HG03103 (cell line): ENCODE measurements at regions not wholly inside any gene's neighbourhood (a gene's known extent, or its start where the extent isn't known, plus 50 kb on each side); places are given as distances from the start of the nearest gene placed in this dataset.
"Not testable (repeated sequence)": the region's sequence is repeated elsewhere in the genome, so short reads cannot be mapped to it uniquely, and the experiment has no call there.

Experiments used
- ATAC-seq: cut with Tn5 transposase; IDR thresholded peaks from one replicate; pipeline ENCODE4 v1.9.1; 2021; ENCODE audit warnings: low read depth; ENCODE audit not compliant: unreplicated experiment

DNA sequence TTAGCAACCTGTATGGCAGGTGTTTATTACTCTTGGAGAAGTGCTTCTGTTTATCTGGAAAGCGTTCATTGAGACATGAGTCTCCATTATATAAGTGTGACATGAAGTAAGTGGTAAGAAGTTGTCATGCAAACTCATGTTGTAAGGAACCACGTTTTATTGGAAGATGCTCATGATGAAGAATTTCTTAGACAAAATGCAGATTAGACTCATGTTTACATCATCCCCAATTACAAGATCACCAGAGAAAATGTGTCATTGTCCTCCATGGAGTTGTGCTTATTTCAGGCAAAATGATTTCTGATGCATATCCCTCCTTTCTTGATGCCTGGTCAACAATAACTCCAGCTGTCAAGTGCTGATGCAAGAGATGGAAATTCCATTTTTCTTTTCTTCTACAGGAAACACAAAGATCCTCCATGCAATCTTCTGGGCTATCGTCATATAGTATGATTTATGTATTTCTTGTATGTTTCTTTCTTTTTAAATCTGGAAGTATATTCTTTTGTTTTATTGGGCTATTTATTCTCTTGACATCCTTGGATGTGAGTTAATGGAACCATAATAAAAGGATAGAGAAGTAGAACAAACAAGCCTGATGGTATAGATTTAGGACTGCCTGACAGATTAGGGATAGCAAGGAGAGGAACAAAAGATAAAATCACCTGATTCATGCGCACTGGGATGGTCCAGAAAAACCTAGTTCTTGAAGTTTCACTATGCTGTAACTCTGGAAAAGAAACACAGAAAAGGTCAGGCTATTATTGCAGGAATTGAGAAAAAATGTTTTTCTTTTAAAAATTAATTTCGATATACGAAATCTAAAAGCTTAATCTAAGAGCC, 50.7 kb upstream of the DIAPH3 start:
- ATAC-seq = no peak

DNA sequence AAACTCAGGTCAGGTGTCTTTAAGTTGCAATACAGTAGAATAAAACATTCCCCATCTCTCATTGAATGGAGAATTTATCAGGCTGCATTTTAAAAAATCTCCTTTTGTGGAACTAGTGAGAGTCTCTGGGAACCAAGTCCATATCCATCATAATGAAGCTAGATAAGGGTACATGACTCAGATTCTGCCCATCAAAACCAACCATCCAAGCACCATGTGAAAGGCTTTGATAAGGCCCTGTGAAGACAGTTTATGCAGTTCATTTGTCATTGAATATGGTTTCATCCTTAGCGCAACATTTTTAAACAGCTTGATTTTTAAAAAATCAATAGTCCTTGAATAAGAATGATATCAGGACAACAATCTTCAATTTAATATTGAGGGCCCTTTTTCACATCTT, 56.3 kb upstream of the DIAPH3 start:
- no peak for ATAC-seq

DNA sequence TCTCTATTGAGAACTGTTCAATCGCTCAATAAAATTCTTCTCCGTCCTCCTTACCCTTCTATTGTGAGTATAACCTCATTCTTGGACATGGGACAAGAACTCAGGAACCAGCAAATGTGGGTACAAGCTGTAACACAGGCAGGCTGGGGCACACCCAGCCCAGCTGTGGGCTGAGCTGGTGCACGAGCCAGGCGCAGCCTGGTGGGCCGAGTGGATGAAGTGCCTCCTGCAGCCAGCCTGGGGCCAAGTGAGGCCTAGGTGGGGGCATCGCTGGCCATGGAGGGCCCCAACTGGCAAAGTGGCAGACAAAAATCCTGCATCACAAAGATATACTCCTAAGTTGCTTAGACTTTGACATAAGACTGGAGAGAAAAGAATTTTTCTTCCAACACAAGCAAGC, 57.9 kb upstream of the DIAPH3 start:
- no peak for ATAC-seq

DNA sequence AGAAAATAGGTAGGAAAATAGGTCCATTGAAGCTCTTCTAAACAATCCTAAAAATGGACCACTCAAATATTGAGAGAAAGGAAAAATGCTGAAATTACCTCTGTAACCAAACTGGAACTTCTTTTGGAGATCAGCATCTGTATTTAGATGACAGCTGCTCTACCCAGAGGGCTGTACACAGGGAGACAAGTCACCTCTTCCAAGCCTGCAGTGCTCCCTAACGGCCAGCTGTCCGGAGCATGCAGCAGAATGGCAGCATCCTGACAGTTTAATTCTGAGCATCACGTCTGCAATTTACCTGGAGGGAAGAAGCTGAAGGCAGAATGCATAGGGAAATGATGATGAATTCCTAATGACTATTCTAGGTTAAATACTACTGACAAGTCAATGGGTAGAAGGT, 62.8 kb upstream of the DIAPH3 start:
- no peak for ATAC-seq

DNA sequence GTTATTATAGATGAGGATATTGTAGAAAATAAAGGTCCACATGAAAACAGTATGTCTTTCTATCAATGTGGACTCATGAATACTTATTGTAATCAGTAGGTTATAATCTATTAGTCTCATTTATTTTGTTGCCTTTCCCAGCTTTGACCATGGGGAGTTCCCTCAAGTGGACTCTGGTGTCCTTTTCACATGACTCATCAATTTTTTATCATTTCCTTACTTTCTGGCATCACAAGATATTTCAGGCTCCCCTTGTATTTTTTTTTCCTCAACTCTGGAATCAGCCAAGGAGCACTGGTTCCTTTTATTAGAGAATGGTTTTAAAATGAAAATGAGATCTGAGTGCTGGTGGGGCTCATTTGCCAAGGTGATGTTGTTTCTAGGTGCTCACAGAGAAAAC, 63.4 kb upstream of the DIAPH3 start:
- ATAC-seq = no peak

DNA sequence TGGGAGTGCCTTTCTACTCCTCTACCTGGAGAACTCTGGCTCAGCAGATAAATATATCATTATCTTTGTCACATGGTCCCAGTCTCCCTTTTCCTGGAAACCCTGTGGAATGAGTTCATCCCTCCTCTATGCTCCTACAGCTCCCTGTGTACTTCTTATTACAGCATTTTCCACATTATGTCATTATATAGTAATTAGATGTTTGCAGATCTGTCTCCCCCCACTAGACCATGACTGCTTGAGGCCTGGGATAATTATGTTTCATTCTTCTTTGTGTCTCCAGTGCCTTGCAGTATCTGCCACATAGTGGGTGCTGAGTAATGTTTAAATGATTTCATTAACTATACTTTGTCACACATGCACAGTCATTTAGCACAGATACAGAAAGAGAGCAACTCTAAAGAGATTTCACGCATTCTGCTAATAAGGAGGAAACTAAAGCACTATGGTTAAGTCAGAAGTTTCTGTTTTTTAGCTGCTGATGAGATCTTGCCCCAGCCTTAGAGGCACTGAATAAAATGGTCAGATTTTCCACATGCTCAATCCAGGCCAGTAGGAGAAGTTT, 66.1 kb upstream of the DIAPH3 start:
- ATAC-seq = no peak

DNA sequence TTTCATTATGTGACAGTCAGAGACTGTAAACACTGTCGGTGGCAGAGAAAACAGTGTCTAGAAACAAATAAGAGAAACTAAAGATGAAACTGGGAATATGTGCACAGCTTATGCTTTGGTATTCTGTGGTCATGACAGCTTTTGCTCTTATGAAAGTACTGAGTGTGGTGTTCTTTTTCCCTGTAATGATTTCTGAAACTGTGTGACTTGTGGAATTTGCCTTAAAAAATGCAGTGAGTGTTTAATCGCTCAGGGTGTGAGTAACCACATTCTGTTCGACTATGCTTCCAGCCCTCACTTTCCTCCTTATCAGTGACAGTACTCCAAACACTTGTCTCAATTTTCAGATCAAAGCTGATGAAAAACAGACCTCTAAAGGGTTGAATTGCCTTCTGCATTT, 66.9 kb upstream of the DIAPH3 start:
- ATAC-seq = no peak

DNA sequence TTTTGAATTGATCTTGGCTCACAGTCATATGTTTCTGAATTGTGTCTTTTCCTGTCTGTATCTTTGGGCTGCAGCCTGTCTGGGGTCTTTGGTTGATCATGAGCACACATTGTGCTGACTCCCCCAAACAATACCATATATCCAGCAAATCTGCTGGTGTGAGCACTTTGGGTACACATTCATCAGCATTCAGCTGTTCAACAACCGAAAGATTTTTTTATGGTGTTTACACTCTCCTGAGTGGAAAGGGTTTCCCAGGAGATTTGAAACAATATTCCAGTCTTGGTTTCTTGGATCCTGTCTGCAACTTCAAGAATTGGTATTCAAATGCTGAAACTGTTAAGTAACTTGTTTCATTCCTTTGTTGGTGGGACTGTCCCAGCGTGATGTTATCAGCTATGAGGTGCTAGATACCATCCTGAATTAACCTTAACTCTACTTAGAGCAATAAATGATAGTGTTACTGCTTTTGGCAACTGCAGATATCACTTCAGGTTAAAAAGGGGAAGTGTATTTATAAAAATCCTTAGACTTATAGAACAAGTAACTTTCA, 78.4 kb upstream of the DIAPH3 start:
- no peak for ATAC-seq

DNA sequence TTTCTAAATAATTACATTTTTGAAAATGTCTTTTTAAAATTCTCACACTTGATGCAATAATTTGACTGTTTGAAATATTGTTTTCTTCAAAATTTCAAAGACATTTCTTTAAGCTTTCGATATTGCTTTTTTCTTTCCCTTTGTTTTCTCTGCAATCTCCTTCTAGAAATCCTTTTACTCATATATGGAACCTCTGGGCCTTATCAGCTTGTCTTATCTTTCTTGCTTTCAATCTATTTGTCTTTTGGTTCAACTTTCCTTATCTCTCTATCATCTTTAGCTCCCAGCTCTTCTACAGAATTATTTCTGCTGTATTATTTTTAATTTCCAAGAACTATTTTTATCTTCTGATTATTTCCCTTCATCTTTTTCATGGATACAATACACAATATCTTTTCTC, 80.7 kb upstream of the DIAPH3 start:
- no peak for ATAC-seq

DNA sequence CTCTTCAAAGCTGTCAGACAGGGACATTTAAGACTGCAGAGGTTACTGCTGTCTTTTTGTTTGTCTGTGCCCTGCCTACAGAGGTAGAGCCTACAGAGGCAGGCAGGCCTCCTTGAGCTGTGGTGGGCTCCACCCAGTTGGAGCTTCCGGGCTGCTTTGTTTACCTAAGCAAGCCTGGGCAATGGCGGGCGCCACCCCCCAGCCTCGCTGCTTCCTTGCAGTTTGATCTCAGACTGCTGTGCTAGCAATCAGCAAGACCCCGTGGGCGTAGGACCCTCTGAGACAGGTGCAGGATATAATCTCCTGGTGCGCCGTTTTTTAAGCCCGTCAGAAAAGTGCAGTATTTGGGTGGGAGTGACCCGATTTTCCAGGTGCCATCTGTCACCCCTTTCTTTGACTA, 87.7 kb upstream of the DIAPH3 start:
- ATAC-seq = not testable (repeated sequence)

DNA sequence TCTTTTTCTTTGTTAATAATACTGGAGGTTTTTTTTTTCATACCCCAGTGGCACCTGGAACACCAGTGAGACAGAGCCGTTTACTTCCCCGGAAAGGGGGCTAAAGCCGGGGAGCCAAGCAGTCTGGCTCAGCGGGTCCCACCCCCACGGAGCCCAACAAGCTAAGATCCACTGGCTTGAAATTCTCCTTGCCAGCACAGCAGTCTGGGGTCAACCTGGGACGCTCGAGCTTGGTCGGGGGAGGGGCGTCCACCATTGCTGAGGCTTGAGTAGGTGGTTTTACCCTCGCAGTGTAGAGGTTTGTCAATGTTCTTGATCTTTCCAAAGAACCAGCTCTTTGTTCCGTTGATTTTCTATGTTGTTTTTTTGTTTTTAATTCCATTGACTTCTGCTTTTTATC, 94.6 kb upstream of the DIAPH3 start:
- no peak for ATAC-seq

DNA sequence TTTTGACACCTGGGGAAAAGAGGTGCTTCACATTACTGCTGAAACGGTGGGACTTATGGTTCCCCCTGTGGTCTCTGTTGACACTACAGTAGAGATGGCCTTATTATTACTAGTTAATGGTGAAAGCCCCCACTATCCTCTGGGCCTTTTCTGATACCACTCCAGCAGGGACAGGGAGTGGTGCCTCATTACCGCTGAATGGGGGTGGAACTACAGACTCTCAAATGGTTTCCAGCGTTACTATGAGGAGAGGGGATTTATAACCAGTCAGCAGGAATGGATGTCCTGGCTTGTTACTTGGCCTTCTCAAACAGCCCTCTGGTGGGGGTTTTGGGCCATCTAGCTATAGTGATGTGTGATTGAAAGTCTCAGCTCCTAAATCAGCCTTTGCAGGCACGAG, 96.7 kb upstream of the DIAPH3 start:
- ATAC-seq = no peak

DNA sequence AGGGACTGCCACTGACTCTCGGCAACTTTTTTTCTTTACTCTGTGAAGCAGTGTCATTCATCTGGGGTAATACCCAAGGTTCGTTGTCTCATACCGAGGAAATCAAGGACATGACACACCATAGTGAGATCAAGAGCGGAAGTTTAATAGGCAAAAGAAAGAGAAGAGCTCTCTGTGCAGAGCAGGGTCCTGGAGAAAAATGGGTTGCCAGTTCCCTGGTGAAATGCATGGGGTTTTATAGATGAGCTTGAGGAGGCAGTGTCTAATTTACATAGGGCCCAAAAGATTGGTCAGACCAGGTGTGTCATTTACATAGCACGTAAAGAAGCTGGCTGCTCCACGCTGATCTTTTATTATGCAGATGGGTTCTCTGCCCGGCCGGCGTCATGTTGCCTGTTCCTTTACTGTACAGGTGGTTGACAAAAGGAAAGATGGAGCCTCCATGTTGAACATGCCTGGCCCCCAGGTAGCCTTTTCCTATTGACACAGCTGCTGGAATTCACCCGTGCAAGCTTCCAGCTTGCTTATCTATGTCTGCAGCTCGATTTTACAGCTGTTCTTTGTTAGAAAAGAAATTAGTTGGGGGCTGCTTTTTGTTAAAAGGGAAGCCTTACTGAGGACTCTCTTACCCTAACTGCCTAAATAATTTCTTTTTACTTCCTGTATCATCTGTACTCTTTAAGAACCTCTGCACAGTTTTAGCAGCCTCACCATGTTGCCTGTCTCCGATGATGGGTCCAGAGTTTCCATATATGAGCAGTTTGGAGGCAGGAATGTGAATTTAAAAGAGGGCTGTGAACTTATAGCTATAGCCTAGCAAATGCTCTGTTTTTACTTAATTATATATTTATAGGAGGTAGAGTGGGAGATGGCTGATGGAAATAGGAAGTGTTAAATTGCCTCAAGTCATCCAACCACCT, 98.0 kb upstream of the DIAPH3 start:
- ATAC-seq = no peak

DNA sequence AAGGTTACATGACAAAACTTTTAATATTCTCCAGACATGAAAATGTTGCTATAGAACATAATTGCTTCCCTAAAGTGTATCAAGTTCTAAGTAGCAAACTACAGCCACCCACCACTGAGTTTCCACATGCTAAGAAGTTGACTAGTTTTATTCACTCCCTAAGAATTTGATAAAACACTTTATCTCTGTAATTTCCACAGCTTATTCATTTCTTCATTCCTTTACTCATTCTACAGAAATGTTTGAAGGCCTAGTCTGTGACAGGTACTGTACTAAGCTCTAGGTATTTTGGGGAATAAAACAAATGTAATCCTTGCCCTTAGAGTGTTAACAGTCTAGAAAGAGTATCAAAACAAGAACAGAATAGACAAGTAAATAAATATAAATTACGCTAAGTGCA, 101.8 kb upstream of the DIAPH3 start:
- no peak for ATAC-seq

DNA sequence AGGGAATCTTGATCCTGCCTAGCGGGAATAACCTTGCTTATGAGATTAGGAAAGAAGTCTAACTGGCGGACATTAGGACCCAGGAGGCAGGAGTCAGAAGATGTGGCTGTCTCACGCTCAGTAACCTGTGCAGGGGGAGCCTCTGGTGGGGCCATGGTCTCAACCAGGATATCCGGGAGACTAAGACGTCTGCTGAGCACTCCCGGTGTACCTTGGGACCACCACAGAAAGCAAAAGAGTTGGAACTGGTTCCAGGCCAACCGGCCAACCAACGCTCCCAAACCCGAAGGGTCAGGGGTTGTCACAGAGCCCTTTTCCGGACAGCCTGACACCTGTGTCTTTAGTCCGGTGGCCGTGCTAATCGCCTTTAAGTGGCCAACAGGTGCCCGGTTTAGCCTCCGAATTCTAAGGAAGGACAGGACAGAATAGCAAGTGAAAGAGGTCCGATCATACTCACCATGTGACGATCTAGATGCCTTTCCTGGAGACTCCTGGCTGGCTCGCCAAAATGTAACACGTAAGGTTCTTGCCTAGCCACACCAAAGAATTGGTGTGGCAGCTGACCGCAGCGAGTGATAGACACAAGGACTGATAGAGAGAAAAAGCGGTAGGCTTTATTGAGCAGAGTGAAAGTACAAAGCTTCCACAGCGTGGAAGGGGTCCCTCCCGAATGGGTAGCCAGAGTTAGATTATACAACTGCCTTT, 103.9 kb upstream of the DIAPH3 start:
- ATAC-seq = peak; percentile 94

DNA sequence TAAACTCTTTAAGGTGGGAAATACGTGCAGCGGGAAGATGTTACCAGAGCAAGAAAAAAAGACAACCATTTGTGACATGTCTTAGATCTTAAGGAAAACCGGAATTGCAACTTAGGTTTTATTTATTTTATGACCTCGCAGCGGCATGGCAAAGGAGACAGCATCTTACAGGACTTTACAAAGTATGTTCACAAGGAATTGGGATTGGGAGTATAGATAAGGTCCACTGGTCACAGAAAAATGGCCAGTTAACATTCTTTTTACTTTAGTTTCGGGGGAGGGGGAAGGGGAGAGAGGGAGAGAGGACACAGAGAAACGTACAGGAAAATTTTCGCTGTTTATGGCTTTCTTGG, 104.5 kb upstream of the DIAPH3 start:
- ATAC-seq = peak; percentile 2

DNA sequence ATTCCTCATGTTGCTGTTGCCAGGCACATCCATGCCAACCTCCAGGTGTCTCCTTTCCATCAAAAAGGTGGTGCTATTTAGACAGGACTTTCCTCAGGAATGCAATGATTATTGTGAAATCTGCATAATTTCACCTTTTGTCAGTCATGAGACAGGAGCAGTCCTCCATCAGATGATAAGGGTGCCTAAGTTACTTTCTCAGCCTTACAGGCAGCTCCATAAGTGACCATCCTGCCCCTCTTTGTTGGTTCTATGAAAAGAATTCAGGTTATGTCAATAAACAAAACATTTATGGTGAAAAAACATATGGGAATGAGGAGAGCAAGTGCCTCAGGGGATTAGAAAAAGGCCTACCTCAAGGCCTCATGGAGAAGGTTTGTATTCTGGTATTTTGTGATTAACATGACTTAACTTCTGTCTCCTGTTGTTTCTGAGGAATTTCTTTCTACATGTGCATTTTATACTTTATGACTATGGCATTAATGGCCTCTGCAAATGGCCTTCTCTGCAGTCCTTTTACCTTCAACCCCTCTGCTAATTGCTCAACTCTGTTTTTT, 110.3 kb upstream of the DIAPH3 start:
- ATAC-seq = no peak

DNA sequence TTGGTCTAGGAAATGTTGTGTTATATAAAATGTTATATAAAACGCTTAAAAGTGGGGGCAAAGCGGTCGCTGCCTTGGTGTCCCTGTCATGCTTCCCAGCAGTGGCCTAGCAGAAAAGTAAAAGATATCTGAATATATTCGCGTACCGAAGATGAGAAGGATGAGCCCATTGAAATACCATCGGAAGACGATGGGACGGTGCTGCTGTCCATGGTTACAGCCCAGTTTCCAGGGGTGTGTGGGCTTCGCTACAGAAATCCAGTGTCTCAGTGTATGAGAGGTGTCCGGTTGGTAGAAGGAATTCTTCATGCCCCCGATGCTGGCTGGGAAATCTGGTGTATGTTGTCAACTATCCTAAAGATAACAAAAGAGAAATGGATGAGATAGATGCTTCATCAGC, 110.9 kb upstream of the DIAPH3 start:
- no peak for ATAC-seq

DNA sequence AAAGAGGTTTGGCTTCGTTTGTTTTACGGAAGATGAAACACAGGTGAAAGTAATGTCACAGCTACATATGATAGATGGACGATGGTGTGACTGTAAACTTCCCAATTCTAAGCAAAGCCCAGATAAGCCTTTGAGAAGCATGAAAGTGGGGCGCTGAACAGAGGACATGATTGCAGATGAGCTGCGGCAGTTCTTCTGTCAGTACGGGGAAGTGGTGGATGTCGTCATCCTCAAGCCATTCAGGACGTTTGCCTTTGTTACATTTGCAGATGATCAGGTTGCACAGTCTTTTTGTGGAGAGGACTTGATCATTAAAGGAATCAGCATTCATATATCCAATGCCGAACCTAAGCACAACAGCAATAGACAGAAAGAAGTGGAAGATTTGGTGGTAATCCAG, 111.5 kb upstream of the DIAPH3 start:
- no peak for ATAC-seq

DNA sequence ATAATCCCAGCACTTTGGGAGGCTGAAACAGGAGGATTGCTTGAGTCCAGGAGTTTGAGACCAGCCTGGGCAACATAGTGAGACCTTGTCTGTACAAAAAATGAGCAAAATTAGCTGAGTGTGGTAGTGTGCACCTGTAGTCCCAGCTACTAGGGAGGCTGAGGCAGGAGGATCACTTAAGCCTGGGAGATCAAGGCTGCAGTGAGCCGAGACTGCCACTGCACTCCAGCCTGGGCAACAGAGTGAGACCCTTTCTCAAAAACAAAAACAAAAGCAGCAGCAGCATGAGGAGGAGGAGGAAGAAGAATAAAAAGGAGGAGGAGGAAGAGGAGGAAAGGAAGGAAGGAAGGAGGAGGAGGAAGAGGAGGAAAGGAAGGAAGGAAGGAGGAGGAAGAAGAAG, 116.5 kb upstream of the TDRD3 start:
- ATAC-seq = not testable (repeated sequence)
